HK-2 (cell line): ENCODE measurements at regions not wholly inside any gene's neighbourhood (a gene's known extent, or its start where the extent isn't known, plus 50 kb on each side); places are given as distances from the start of the nearest gene placed in this dataset.
"Not testable (repeated sequence)": the region's sequence is repeated elsewhere in the genome, so short reads cannot be mapped to it uniquely, and the experiment has no call there.

Source experiments
- DNase-seq: peaks from one replicate; pipeline ENCODE4 v3.0.0-alpha.2; 2018; ENCODE audit not compliant: unreplicated experiment

DNA sequence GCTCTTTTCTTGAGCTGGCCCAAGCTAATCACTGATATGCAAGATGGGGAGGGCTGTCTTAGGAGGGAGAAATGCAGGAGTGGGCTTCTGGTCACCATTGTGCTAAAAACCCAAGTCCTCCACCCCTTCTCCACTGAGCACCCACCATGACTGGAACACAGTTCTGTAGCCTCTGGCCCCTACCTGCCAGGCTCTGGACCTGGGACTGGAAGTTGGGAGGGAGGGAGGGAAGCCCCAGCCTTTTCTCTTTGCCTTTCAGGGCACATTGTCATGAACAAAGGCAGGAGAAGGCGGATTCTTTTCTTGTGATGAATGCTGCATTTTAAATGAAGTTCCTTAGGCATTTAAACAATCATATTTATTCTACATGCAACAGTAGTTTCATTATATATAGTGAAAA lies 559.1 kb upstream of the TRPC7 start:
- DNase-seq, result no peak

GRCh38 chr5:136910625-136911024 lies 545.3 kb upstream of the TRPC7 start:
- DNase-seq, result no peak

- no peak for DNase-seq
Observed at GRCh38 chr5:136909906-136910305, 544.6 kb upstream of the TRPC7 start.

GRCh38 chr5:136907371-136907770 lies 542.0 kb upstream of the TRPC7 start:
- DNase-seq, result no peak

DNA sequence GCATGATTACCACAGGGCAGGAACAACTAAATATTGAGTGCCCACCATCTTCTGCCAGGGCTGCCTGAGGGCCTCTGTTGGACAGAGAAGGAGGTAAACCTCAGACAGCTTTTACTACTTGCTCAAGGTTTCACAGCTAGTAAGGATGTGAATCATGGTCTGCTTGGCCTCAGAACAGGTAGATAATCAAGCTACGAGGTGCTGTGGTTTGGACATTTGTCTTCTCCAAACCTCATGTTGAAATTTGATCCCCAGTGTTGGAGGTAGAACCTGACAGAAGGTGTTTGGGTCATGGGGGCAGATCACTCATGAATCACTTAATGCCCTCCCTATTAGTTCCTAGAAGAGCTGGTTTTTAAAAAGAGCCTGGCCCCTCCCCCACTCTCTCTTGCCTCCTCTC lies 541.2 kb upstream of the TRPC7 start:
- no peak for DNase-seq

- no peak for DNase-seq
Observed at GRCh38 chr5:136905571-136905970, 540.2 kb upstream of the TRPC7 start.

DNA sequence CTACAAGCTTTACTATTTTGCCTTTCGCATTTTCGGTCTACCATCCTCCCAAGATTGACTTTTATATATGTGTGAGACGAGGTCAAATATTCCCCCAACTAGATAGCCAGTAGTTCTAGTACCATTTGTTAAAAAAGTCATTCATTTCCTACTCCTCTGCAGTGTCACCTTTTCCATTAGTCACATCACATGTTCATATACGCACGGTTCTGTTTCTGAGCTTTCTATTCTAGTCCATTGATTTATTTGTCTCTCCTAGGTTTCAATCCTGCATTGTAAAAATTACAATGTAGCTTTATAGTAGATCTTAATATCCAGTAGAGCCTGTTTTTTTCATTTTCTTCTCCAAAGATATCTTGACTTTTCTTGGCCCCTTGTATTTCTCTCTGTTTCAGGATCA lies 528.7 kb upstream of the TRPC7 start:
- DNase-seq, result no peak

GRCh38 chr5:136892000-136892399 lies 526.7 kb upstream of the TRPC7 start:
- DNase-seq, result no peak

- DNase-seq, result no peak
Observed at GRCh38 chr5:136891175-136891972, 526.0 kb upstream of the TRPC7 start.

DNA sequence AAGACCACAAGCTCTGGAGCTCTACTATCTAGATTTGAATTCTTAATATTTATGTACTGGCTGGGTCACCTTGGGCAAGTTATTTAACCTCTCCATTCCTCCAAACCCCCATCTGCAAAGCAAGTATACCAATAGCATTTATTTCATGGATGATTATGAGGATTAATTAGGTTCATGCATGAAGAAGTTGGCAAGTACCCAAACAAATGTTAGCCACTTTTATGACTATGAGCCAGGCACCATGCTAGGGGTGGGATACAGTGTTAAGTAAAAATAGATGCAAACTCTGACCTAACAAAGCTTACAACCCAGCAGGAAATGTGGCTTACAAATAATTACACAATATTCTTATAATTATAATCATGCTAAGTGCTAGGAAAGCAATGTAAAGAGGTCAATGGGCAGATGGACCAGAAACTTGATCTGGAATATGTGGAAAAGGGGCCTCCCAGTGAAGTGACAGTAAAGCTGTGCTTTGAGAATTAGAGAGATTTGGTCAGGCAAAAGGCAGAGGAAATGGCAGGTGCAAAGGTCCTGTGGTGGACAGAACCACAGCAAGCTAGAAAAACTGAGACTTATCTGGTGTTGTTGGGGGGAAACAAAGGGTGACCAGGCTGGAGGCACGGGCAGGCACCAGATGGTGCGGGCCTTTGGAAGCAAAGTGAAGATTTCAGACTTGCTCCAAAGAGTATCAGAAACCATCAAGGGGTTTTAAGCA lies 525.2 kb upstream of the TRPC7 start:
- no peak for DNase-seq

- DNase-seq, result no peak
Observed at GRCh38 chr5:136886608-136887007, 521.3 kb upstream of the TRPC7 start.

DNA sequence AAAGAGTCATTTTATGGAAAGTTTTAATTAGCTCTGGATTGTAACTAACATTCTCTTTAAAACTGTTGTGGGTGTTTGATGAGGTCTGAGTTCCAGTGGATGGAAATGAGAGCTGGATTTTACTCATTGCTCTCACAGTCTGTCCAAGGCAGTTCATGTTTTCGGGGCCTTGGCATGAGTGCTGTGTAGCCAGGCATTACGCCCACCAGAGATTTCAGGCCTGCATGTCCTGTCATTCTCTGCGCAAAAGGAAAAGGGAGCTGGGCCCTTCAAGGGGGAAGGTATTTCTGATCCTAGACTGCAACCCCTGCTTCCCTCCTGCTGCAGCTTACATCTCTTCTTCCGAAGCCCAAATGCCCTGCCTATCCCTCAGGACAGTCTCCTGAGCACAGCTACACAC lies 499.6 kb upstream of the TRPC7 start:
- no peak for DNase-seq

- DNase-seq, result no peak
Observed at GRCh38 chr5:136856648-136857047, 491.3 kb upstream of the TRPC7 start.

DNA sequence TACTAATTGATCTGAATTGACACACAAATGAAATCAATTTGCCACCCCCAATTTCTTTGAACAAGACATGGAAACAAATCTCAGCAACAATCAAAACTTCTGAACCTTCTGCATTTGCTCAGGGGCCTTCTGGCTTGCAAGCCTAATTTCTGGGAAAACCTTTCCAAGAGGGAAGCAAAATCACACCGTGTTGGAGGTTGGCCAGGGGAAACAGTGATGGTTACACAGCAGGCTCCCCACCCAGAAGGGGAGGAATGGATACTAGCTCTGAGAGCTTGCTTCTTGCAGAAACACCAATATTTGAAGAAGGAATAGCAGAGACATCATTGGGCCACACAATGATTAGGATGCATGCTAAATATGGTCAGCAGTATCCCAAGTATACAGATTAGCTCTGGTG lies 488.6 kb upstream of the TRPC7 start:
- DNase-seq, result no peak

GRCh38 chr5:136840601-136841000 lies 475.3 kb upstream of the TRPC7 start:
- no peak for DNase-seq

DNA sequence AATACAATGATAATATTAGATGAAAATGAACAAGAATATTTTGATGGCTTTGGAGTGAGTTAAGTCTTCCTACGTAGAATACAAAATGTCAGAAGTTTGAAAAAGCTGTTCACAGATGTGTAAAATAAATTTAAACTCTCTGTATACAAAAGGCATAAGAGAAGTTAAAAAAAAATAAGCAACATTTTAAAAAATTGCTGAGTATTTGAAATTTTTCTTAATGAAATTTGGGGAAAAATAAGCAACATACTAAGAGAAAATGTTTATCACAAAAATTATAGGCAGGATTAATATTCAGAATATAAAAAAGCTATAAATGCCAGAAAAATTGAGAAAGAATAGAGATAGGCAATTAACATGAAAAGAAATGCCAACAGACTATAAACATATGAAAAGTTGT lies 470.7 kb upstream of the TRPC7 start:
- DNase-seq, result no peak

DNA sequence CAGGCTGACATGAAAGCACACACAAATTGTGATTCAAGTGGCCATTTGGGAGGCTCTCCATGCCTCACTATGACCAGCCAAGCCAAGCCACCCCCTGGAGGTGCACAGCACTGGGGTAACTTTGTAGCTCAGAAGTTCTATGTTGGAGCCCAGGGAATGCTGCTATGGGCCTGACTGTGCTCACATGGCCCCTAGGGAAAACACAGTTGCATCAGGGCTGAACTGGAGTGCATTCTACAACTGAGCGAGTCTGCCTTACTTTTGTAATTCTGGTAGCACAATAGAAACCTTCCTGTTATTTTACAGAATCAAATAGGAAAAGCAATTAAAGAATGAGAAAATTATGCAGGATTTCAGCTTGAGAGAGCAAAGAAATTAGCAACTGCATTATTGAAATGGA lies 455.5 kb upstream of the TRPC7 start:
- DNase-seq, result no peak

GRCh38 chr5:136819526-136820302 lies 454.4 kb upstream of the TRPC7 start:
- no peak for DNase-seq

GRCh38 chr5:136816327-136816726 lies 451.0 kb upstream of the TRPC7 start:
- no peak for DNase-seq

DNA sequence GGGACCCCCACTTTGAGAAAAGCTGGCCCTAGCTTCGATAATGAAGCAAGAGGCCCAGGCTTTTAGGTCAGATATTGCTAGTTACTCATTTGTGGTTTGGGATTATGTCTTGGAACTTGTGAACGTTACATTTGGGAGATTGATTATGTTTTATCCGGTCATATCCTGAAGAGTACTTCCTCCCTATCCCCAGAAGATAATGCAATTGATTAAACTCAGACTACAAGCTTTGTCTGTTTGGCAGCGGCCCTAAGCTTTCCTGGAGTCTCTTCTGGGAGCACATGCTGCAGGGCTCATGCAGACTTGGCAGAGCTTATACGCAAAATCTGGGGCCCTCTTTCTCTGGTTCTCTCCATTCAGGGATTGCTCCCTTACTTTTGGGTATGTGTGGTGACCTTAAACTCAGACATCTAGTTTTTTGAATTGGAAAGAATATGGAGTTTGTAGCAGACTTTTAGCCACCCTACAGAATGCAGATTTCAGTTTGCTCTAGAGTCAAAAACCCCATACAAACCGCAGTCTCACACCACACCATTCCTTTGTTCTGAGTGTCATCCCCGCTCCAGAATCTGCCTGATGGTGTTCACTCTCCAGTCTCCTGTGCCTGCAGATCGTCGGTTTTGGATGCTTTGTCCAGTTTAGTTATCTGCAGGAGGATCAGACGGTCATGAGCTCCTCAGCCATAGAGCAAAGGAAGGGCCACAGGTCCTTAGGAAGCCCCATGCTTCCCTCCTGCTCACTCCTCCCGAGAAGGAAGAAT lies 449.5 kb upstream of the TRPC7 start:
- no peak for DNase-seq

- DNase-seq, result not testable (repeated sequence)
Observed at GRCh38 chr5:136812270-136812669, 446.9 kb upstream of the TRPC7 start.

GRCh38 chr5:136811551-136811950 lies 446.2 kb upstream of the TRPC7 start:
- DNase-seq, result peak; percentile 30
